Immature natural killer cell (primary cell): ENCODE measurements at regions not wholly inside any gene's neighbourhood (a gene's known extent, or its start where the extent isn't known, plus 50 kb on each side); places are given as distances from the start of the nearest gene placed in this dataset.

Source experiments
- DNase-seq, 3 donors: peaks; one replicate each; pipeline ENCODE4 v3.0.0; 2022; ENCODE audit warnings: mixed read lengths in 1 of 3
- H3K27ac Mint-ChIP-seq, 6 donors: one replicate each; pipeline ENCODE4 v1.8.0; 2020; ENCODE audit warnings: mixed read lengths in 6 of 6, mild to moderate bottlenecking in 5 of 6, inconsistent platforms in 4 of 6, moderate library complexity in 3 of 6
- H3K27me3 Mint-ChIP-seq, 3 donors: one replicate each; pipeline ENCODE4 v1.8.0; 2020 to 2021; ENCODE audit warnings: low read depth in 3 of 3, mild to moderate bottlenecking in 3 of 3, mixed read lengths in 3 of 3, moderate library complexity in 3 of 3, inconsistent platforms in 1 of 3
- H3K36me3 Mint-ChIP-seq, 3 donors: one replicate each; pipeline ENCODE4 v1.8.0; 2020; ENCODE audit warnings: mixed read lengths in 3 of 3, inconsistent platforms in 2 of 3, mild to moderate bottlenecking in 2 of 3
- H3K4me1 Mint-ChIP-seq, 2 donors: one replicate each; pipeline ENCODE4 v1.8.0; 2020; ENCODE audit warnings: inconsistent platforms in 2 of 2, mild to moderate bottlenecking in 2 of 2, mixed read lengths in 2 of 2, moderate library complexity in 1 of 2
- H3K4me3 Mint-ChIP-seq, 5 donors: one replicate each; pipeline ENCODE4 v1.8.0; 2020; ENCODE audit warnings: mild to moderate bottlenecking in 5 of 5, mixed read lengths in 5 of 5, inconsistent platforms in 3 of 5, moderate library complexity in 3 of 5
- H3K9me3 Mint-ChIP-seq, 6 donors: one replicate each; pipeline ENCODE4 v1.8.0; 2020; ENCODE audit warnings: mild to moderate bottlenecking in 6 of 6, mixed read lengths in 6 of 6, inconsistent platforms in 4 of 6, moderate library complexity in 3 of 6

DNA sequence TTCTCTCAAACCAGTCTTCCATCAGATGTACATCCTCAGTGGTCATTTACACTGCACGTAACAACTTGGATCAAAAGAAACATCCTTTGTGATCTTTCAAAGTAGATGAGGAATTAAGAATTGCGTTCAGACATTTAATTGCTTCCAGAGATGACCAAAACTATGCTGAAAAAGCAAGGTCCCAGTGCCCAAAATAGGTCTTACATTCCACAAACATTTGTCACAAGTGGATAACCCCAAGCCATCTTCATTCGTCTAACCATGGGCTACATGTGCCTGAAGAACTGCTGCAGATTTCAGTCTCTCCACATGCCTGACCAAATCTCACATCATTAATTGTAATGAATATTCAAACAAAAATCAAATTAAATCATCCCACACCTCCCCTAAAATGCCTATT lies 273.6 kb downstream of the SHOX2 start:
- H3K9me3 Mint-ChIP-seq: peaks cover 7 to 27% (median 13%) of the 10 kb centered on the region in 6 donors
- H3K4me1 Mint-ChIP-seq: no peaks in the 10 kb centered on the region
- H3K27me3 Mint-ChIP-seq: no peaks in the 10 kb centered on the region

GRCh38 chr3:157830556-157831236 lies 275.5 kb downstream of the SHOX2 start:
- Mint-ChIP-seq H3K27me3 (no peaks in the 10 kb centered on the region), H3K9me3 (peaks cover 7 to 32% (median 13%) of the 10 kb centered on the region in 6 donors), H3K4me3 (no peak overlapping the region), H3K36me3 (no peaks in the 10 kb centered on the region), H3K4me1 (no peaks in the 10 kb centered on the region), H3K27ac (no peak overlapping the region)
- no peak for DNase-seq

More for the DNA sequence above, 273.6 kb downstream of the SHOX2 start:
- DNase-seq: no peak
- H3K36me3 Mint-ChIP-seq: no peaks in the 10 kb centered on the region
- H3K27ac Mint-ChIP-seq: no peak overlapping the region
- no peak overlapping the region for H3K4me3 Mint-ChIP-seq

DNA sequence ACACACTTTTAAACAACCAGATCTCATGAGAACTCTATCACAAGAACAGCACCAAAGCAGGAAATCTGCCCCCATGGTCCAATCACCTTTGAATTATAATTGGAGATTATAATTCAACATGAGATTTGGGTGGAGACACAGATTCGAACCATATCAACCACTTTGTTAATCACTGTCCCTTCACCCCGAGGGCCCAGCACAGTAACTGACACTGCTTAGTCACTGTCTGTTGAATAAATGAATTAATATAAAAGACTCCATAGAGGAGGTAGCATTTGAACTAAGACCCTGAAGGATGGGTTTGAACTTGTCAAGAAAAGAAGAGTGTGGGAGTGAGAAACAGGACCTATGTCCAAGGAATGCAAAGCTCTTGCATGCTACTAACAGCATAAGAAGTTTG lies 276.4 kb downstream of the SHOX2 start:
- no peak for DNase-seq
- Mint-ChIP-seq H3K4me1 (no peaks in the 10 kb centered on the region), H3K4me3 (no peak overlapping the region), H3K27ac (no peak overlapping the region), H3K9me3 (peaks cover 7 to 27% (median 12%) of the 10 kb centered on the region in 6 donors), H3K27me3 (no peaks in the 10 kb centered on the region), H3K36me3 (no peaks in the 10 kb centered on the region)

DNA sequence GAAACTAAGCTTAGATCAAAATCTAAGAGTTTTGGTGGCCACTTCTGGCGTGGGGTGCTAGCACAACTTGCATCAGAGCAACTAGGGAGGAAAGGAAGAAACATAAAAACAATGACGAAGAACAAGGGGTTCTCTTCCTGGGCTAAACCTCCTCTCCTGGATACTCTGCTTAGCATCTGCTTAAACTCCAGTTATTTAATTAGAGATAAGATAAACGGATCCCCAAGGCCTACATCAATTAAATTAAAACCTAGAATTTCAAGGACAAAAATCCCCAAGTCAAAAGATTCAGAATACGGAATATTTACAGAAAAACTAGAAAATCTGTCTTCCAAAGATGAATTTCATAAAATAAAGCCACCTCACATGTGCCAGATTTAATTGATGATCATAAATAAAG lies 281.9 kb downstream of the SHOX2 start:
- no peak overlapping the region for H3K4me3 Mint-ChIP-seq
- H3K9me3 Mint-ChIP-seq: peaks cover 5 to 17% (median 11%) of the 10 kb centered on the region in 6 donors
- no peaks in the 10 kb centered on the region for H3K27me3 Mint-ChIP-seq
- no peak for DNase-seq
- H3K27ac Mint-ChIP-seq: no peak overlapping the region
- no peaks in the 10 kb centered on the region for H3K4me1 Mint-ChIP-seq
- no peaks in the 10 kb centered on the region for H3K36me3 Mint-ChIP-seq

DNA sequence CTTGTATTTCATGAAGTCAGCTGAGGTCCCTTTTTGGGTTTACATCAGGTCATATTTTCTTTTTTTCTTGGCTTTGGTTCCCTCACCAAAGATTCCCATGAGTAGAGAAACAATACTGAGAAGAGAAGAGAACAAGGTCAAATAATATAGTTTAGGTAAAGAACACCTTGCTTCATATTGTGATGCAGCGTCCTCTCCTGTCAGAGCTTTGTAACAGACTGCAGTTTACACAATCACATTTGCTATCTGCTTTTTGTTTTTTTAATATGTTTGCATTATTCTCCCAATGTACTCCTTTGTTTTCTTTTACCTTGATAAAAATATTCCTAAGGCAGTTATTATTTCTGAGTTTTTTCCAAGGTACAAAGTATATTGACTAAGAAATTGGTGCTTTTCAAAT lies 283.2 kb downstream of the SHOX2 start:
- H3K27me3 Mint-ChIP-seq: no peaks in the 10 kb centered on the region
- H3K4me1 Mint-ChIP-seq: no peaks in the 10 kb centered on the region
- no peaks in the 10 kb centered on the region for H3K36me3 Mint-ChIP-seq
- H3K9me3 Mint-ChIP-seq: peaks cover 2 to 10% (median 6%) of the 10 kb centered on the region in 6 donors
- DNase-seq: no peak
- H3K4me3 Mint-ChIP-seq: no peak overlapping the region
- H3K27ac Mint-ChIP-seq: no peak overlapping the region

- Mint-ChIP-seq H3K27me3 (no peaks in the 10 kb centered on the region), H3K4me1 (no peaks in the 10 kb centered on the region), H3K9me3 (peaks cover 0 to 6% (median 4%) of the 10 kb centered on the region in 6 donors), H3K27ac (no peak overlapping the region), H3K36me3 (no peaks in the 10 kb centered on the region), H3K4me3 (no peak overlapping the region)
- no peak for DNase-seq
Measured at GRCh38 chr3:157820157-157820517, 286.1 kb downstream of the SHOX2 start.

GRCh38 chr3:157819270-157820156 lies 286.7 kb downstream of the SHOX2 start:
- no peak for DNase-seq
- no peaks in the 10 kb centered on the region for H3K36me3 Mint-ChIP-seq
- H3K27ac Mint-ChIP-seq: no peak overlapping the region
- H3K27me3 Mint-ChIP-seq: no peaks in the 10 kb centered on the region
- H3K9me3 Mint-ChIP-seq: peaks cover 0 to 6% (median 4%) of the 10 kb centered on the region in 6 donors
- H3K4me1 Mint-ChIP-seq: no peaks in the 10 kb centered on the region
- H3K4me3 Mint-ChIP-seq: no peak overlapping the region

GRCh38 chr3:157816896-157817295 lies 289.3 kb downstream of the SHOX2 start:
- H3K27me3 Mint-ChIP-seq: no peaks in the 10 kb centered on the region
- no peak overlapping the region for H3K27ac Mint-ChIP-seq
- no peaks in the 10 kb centered on the region for H3K4me1 Mint-ChIP-seq
- H3K4me3 Mint-ChIP-seq: no peak overlapping the region
- H3K36me3 Mint-ChIP-seq: no peaks in the 10 kb centered on the region
- H3K9me3 Mint-ChIP-seq: peaks cover 2 to 11% (median 5%) of the 10 kb centered on the region in 6 donors
- no peak for DNase-seq

- no peak for DNase-seq
Measured at GRCh38 chr3:157816296-157816695, 289.9 kb downstream of the SHOX2 start.

DNA sequence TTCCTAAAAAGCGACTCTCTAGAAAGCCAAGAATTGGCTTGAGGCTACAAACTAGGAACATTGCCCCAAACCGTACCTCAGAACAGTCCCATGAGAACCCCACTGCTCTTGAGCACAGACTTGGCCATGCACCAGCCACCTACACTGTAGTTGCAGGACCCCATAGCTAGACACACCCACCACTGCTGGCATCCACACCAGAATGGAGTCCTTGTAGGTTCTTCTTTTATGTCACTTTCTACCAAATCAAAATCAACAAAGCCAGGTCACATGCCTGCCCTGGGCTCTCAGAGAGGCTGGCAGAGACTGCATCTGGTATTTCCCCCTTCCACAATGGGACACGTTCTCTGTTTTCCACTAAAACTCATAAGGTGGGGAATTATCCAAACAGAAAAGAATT lies 290.5 kb downstream of the SHOX2 start:
- no peaks in the 10 kb centered on the region for H3K4me1 Mint-ChIP-seq
- no peak overlapping the region for H3K27ac Mint-ChIP-seq
- DNase-seq: no peak
- H3K4me3 Mint-ChIP-seq: no peak overlapping the region
- peaks cover 1 to 11% (median 4%) of the 10 kb centered on the region in 6 donors for H3K9me3 Mint-ChIP-seq
- no peaks in the 10 kb centered on the region for H3K36me3 Mint-ChIP-seq
- H3K27me3 Mint-ChIP-seq: no peaks in the 10 kb centered on the region

More at GRCh38 chr3:157816296-157816695, 289.9 kb downstream of the SHOX2 start:
- H3K27me3 Mint-ChIP-seq: no peaks in the 10 kb centered on the region
- no peak overlapping the region for H3K4me3 Mint-ChIP-seq
- no peaks in the 10 kb centered on the region for H3K4me1 Mint-ChIP-seq
- no peaks in the 10 kb centered on the region for H3K36me3 Mint-ChIP-seq
- peaks cover 2 to 11% (median 5%) of the 10 kb centered on the region in 6 donors for H3K9me3 Mint-ChIP-seq
- no peak overlapping the region for H3K27ac Mint-ChIP-seq

GRCh38 chr3:157810924-157811718 lies 295.1 kb downstream of the SHOX2 start:
- DNase-seq: no peak
- H3K27ac Mint-ChIP-seq: no peak overlapping the region
- H3K4me1 Mint-ChIP-seq: no peaks in the 10 kb centered on the region
- H3K36me3 Mint-ChIP-seq: no peaks in the 10 kb centered on the region
- H3K9me3 Mint-ChIP-seq: peaks cover 0 to 8% (median 4%) of the 10 kb centered on the region in 6 donors
- no peak overlapping the region for H3K4me3 Mint-ChIP-seq
- no peaks in the 10 kb centered on the region for H3K27me3 Mint-ChIP-seq

DNA sequence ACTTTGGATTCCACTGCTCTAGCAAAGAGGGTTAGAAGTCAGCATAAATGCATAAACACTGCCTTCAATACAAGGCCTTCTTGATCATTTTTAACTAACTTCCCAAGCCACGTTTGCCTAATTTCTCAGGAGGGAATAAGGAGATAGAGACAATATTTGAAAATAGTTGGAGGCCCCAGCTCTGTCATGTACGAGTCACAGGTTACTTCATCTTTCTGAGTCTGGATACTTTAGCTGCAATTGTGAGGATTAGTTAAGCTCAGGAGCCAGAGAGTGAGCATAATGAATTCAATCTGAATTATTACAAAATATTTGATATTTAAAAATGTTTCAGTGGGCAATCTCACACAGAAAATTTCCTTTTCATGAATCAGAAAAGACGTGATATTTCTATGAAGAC lies 298.9 kb downstream of the SHOX2 start:
- no peak for DNase-seq
- Mint-ChIP-seq H3K4me1 (no peaks in the 10 kb centered on the region), H3K4me3 (no peak overlapping the region)

DNA sequence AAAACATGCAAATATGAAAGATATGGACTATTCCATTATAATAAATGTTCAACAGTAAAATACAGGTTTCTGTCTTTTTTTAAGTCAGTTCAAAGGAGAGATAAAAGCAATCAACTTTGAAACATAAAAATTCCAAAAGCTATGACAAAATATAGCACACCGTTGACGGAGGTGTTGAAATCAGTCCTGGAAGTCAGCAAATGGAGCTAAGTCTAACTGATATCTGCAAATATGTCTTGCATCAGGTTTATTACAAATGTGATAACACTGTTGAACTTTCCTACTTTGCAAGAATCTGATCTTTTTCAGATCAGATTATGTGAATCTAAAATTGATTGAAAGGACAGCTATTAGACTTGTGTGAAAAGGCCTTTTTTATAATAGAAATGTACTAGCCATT lies 300.7 kb downstream of the SHOX2 start:
- peaks cover 0 to 3% (median 0%) of the 10 kb centered on the region in 3 donors for H3K27me3 Mint-ChIP-seq
- no peaks in the 10 kb centered on the region for H3K4me1 Mint-ChIP-seq
- H3K36me3 Mint-ChIP-seq: no peaks in the 10 kb centered on the region
- H3K27ac Mint-ChIP-seq: no peak overlapping the region
- peaks cover 2 to 21% (median 8%) of the 10 kb centered on the region in 6 donors for H3K9me3 Mint-ChIP-seq
- DNase-seq: no peak
- no peak overlapping the region for H3K4me3 Mint-ChIP-seq

More for the DNA sequence above, 298.9 kb downstream of the SHOX2 start:
- H3K27me3 Mint-ChIP-seq: no peaks in the 10 kb centered on the region
- H3K9me3 Mint-ChIP-seq: peaks cover 2 to 11% (median 6%) of the 10 kb centered on the region in 6 donors
- no peak overlapping the region for H3K27ac Mint-ChIP-seq
- no peaks in the 10 kb centered on the region for H3K36me3 Mint-ChIP-seq

DNA sequence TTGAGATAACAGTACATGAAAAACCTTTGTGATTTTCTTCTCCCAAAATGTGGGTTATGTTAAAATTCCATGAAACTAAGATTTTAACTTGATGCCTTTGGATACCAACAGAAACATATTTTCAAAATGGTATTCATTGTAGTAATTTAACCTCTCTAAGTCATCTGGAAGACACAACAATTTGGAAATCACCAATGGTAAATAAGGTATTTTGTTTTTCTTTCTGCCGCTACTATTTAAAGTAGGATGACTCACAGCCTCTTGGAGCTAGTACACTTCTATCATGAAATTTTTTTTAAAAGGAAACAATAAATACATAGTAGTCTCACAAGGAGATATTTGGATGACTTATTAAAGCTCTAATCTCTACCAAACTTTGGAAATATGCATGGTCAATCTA lies 291.6 kb upstream of the VEPH1 start:
- Mint-ChIP-seq H3K27me3 (no peaks in the 10 kb centered on the region), H3K4me1 (no peaks in the 10 kb centered on the region), H3K27ac (no peak overlapping the region), H3K36me3 (no peaks in the 10 kb centered on the region), H3K4me3 (no peak overlapping the region), H3K9me3 (peaks cover 5 to 19% (median 6%) of the 10 kb centered on the region in 6 donors)
- no peak for DNase-seq
